Astrocyte (in vitro differentiated cells and primary cell): ENCODE measurements at regions not wholly inside any gene's neighbourhood (a gene's known extent, or its start where the extent isn't known, plus 50 kb on each side); places are given as distances from the start of the nearest gene placed in this dataset.

ENCODE experiments used
- CTCF ChIP-seq: IDR thresholded peaks from 2 replicates; pipeline ENCODE4 v1.5.1; 2011; ENCODE audit warnings: low read depth, mild to moderate bottlenecking, inconsistent platforms, low read length, moderate library complexity; ENCODE audit not compliant: insufficient read depth
- EZH2 ChIP-seq: IDR thresholded peaks from 2 replicates; pipeline ENCODE4 v1.6.1; 2012; ENCODE audit warnings: mild to moderate bottlenecking, low read length, inconsistent platforms; ENCODE audit not compliant: insufficient read depth

GRCh38 chr1:187631984-187632383, 803.2 kb downstream of the PLA2G4A start:
- TF ChIP-seq CTCF (no peak), EZH2 (no peak)
